Testis (tissue), 2 donors: ENCODE measurements at regions not wholly inside any gene's neighbourhood (a gene's known extent, or its start where the extent isn't known, plus 50 kb on each side); places are given as distances from the start of the nearest gene placed in this dataset.
A peak's percentile ranks its signal among the peaks of the same experiment; 100 is the strongest.
"Not testable (repeated sequence)": the region's sequence is repeated elsewhere in the genome, so short reads cannot be mapped to it uniquely, and the experiment has no call there.

Source experiments
- DNase-seq: peaks from one replicate; pipeline ENCODE4 v3.0.0-alpha.2; 2019
- H3K27ac ChIP-seq, 2 donors: fragments of 200-600 bp; sonication (generic); one replicate each; pipeline ENCODE4 v1.5.1; 2019
- H3K27me3 ChIP-seq: fragments of 200-600 bp; sonication (generic); one replicate; pipeline ENCODE4 v1.5.1; 2019
- H3K36me3 ChIP-seq: fragments of 200-600 bp; sonication (generic); one replicate; pipeline ENCODE4 v1.5.1; 2017; ENCODE audit warnings: low read depth; ENCODE audit errors: missing control alignments
- H3K4me1 ChIP-seq: fragments of 200-600 bp; sonication (generic); one replicate; pipeline ENCODE4 v1.5.1; 2019
- H3K4me3 ChIP-seq, 2 donors: fragments of 200-600 bp; sonication (generic); one replicate each; pipeline ENCODE4 v1.5.1; 2017 to 2019
- H3K9me3 ChIP-seq: fragments of 200-600 bp; sonication (generic); one replicate; pipeline ENCODE4 v1.5.1; 2017
- CTCF ChIP-seq, 3 experiments: fragments of 450-650 bp in 2 of 3; fragments of 200-600 bp in 1 of 3; sonication (generic) in 1 of 3; IDR thresholded peaks; one replicate each; pipeline ENCODE4 v1.5.1; 2016 to 2019; ENCODE audit warnings: antibody characterized with exemption in 3 of 3, mild to moderate bottlenecking in 2 of 3, moderate library complexity in 1 of 3
- POLR2A ChIP-seq: fragments of 450-650 bp; IDR thresholded peaks from one replicate; pipeline ENCODE4 v1.6.1; 2017; ENCODE audit warnings: antibody characterized with exemption, mild to moderate bottlenecking, moderate library complexity
- WGBS, 2 donors: methylation state at CpG; one replicate each; pipeline ENCODE4 v1.1.5; 2018; 5-methylcytosine and 5-hydroxymethylcytosine counted together
- intact Hi-C: fragments of 100-400 bp; cut with DNase I; formaldehyde crosslinking; loops from one replicate; pipeline ENCODE4 v1.15.1; 2023; ENCODE audit warnings: low total_unique reads

- H3K4me1 ChIP-seq, result no peaks in the 10 kb centered on the region
- intact Hi-C loops, result no loop called here
- no peak for DNase-seq
- no peaks in the 10 kb centered on the region for H3K27me3 ChIP-seq
- TF ChIP-seq POLR2A (no peak), CTCF (IDR thresholded peaks at IDR 0.05) (no peak)
- no peaks in the 10 kb centered on the region for H3K36me3 ChIP-seq
- no peaks in the 10 kb centered on the region for H3K9me3 ChIP-seq
- H3K4me3 ChIP-seq, result no peak overlapping the region
- H3K27ac ChIP-seq, result peak overlapping the region in 1 of 2 donors; percentile 47
- 56 to 60% methylated on average over 2 of the region's 2 CpGs for WGBS, 2 donors
Measured at GRCh38 chr7:79513261-79513660, 59.8 kb upstream of the MAGI2 start.

- no peak overlapping the region for H3K27ac ChIP-seq
- no peaks in the 10 kb centered on the region for H3K4me1 ChIP-seq
- intact Hi-C loops, result no loop called here
- TF ChIP-seq POLR2A (no peak), CTCF (IDR thresholded peaks at IDR 0.05) (no peak)
- no peak for DNase-seq
- no peaks in the 10 kb centered on the region for H3K9me3 ChIP-seq
- no peak overlapping the region for H3K4me3 ChIP-seq
- H3K36me3 ChIP-seq, result no peaks in the 10 kb centered on the region
- H3K27me3 ChIP-seq, result no peaks in the 10 kb centered on the region
- 80 to 87% methylated on average over 3 of the region's 3 CpGs for WGBS, 2 donors
Measured at GRCh38 chr7:79512261-79512660, 58.8 kb upstream of the MAGI2 start.

- intact Hi-C loops, result not testable (repeated sequence)
- 96 to 100% methylated on average over 1 of the region's 1 CpG for WGBS, 2 donors
Measured at GRCh38 chr7:79511056-79511455, 57.6 kb upstream of the MAGI2 start.

GRCh38 chr7:79507131-79507530, 53.7 kb upstream of the MAGI2 start:
- WGBS, 2 donors, result 40 to 57% methylated on average over 6 of the region's 6 CpGs

More at GRCh38 chr7:79511056-79511455, 57.6 kb upstream of the MAGI2 start:
- not testable (repeated sequence) for H3K27me3 ChIP-seq, H3K36me3 ChIP-seq, H3K9me3 ChIP-seq, H3K27ac ChIP-seq, H3K4me1 ChIP-seq, H3K4me3 ChIP-seq, DNase-seq

GRCh38 chr7:79506481-79506880, 53.0 kb upstream of the MAGI2 start:
- Histone ChIP-seq H3K9me3 (no peaks in the 10 kb centered on the region), H3K4me3 (no peak overlapping the region), H3K36me3 (no peaks in the 10 kb centered on the region), H3K27ac (no peak overlapping the region), H3K4me1 (peaks cover 9% of the 10 kb centered on the region), H3K27me3 (no peaks in the 10 kb centered on the region)
- 38 to 49% methylated on average over 2 of the region's 2 CpGs for WGBS, 2 donors
- intact Hi-C loops, result no loop called here
- TF ChIP-seq CTCF (IDR thresholded peaks at IDR 0.05) (no peak), POLR2A (no peak)
- no peak for DNase-seq

More at GRCh38 chr7:79507131-79507530, 53.7 kb upstream of the MAGI2 start:
- H3K9me3 ChIP-seq, result no peaks in the 10 kb centered on the region
- H3K4me1 ChIP-seq, result peaks cover 9% of the 10 kb centered on the region
- intact Hi-C loops, result no loop called here
- TF ChIP-seq CTCF (IDR thresholded peaks at IDR 0.05) (no peak), POLR2A (no peak)
- no peaks in the 10 kb centered on the region for H3K27me3 ChIP-seq
- no peaks in the 10 kb centered on the region for H3K36me3 ChIP-seq
- no peak overlapping the region for H3K27ac ChIP-seq
- no peak overlapping the region for H3K4me3 ChIP-seq
- no peak for DNase-seq
